HAP-1 (cell line): ENCODE measurements at regions not wholly inside any gene's neighbourhood (a gene's known extent, or its start where the extent isn't known, plus 50 kb on each side); places are given as distances from the start of the nearest gene placed in this dataset.
"Not testable (repeated sequence)": the region's sequence is repeated elsewhere in the genome, so short reads cannot be mapped to it uniquely, and the experiment has no call there.

Experiments
- DNase-seq, 2 experiments: peaks; one replicate each; pipeline ENCODE4 v3.0.0-alpha.2; 2016 to 2020; ENCODE audit warnings: low spot score in 2 of 2
- H3K27me3 ChIP-seq: fragments of 250-450 bp; sonication (Bioruptor Pico); 2 replicates; pipeline ENCODE4 v1.5.1; 2020; ENCODE audit warnings: low read depth, mild to moderate bottlenecking, moderate library complexity
- H3K36me3 ChIP-seq: fragments of 250-450 bp; sonication (Bioruptor Pico); replicated peaks from 2 replicates; pipeline ENCODE4 v1.5.1; 2020; ENCODE audit warnings: mild to moderate bottlenecking
- H3K4me1 ChIP-seq: fragments of 250-450 bp; sonication (Bioruptor Pico); 2 replicates; pipeline ENCODE4 v1.5.1; 2020; ENCODE audit warnings: mild to moderate bottlenecking
- H3K4me3 ChIP-seq: fragments of 250-450 bp; sonication (Bioruptor Pico); 2 replicates; pipeline ENCODE4 v1.5.1; 2020; ENCODE audit warnings: mild to moderate bottlenecking, moderate library complexity
- H3K9me3 ChIP-seq: fragments of 250-450 bp; sonication (Bioruptor Pico); 2 replicates; pipeline ENCODE4 v1.5.1; 2020; ENCODE audit warnings: mild to moderate bottlenecking, moderate library complexity
- in situ Hi-C: fragments of 300-500 bp; cut with MboI; formaldehyde crosslinking; loops from 3 replicates; pipeline ENCODE4 v1.14.3; 2020; ENCODE audit warnings: low sequenced_read_pairs, inconsistent platforms, mixed read lengths

GRCh38 chr9:73889023-73889422, 608.1 kb upstream of the RORB start:
- in situ Hi-C loops, result no loop called here
- Histone ChIP-seq H3K36me3 (no peaks in the 10 kb centered on the region), H3K27me3 (no peaks in the 10 kb centered on the region), H3K9me3 (no peaks in the 10 kb centered on the region), H3K4me1 (no peaks in the 10 kb centered on the region), H3K4me3 (no peak overlapping the region)
- DNase-seq, result no peak

GRCh38 chr9:73890685-73891277, 606.4 kb upstream of the RORB start:
- in situ Hi-C loops, result no loop called here
- Histone ChIP-seq H3K4me3 (no peak overlapping the region), H3K27me3 (no peaks in the 10 kb centered on the region), H3K9me3 (no peaks in the 10 kb centered on the region), H3K36me3 (no peaks in the 10 kb centered on the region), H3K4me1 (no peaks in the 10 kb centered on the region)
- no peak for DNase-seq

GRCh38 chr9:73892335-73892734, 604.8 kb upstream of the RORB start:
- in situ Hi-C loops, result no loop called here
- no peak for DNase-seq
- Histone ChIP-seq H3K36me3 (no peaks in the 10 kb centered on the region), H3K4me3 (no peak overlapping the region), H3K9me3 (no peaks in the 10 kb centered on the region), H3K27me3 (no peaks in the 10 kb centered on the region), H3K4me1 (no peaks in the 10 kb centered on the region)

- in situ Hi-C loops, result no loop called here
- no peak for DNase-seq
- H3K27me3 ChIP-seq, result no peaks in the 10 kb centered on the region
Observed at GRCh38 chr9:73893230-73893629, 603.9 kb upstream of the RORB start.

GRCh38 chr9:73896061-73896460, 601.1 kb upstream of the RORB start:
- no peaks in the 10 kb centered on the region for H3K36me3 ChIP-seq
- H3K27me3 ChIP-seq, result no peaks in the 10 kb centered on the region
- DNase-seq, result no peak
- H3K4me3 ChIP-seq, result no peak overlapping the region
- H3K9me3 ChIP-seq, result no peaks in the 10 kb centered on the region
- no peaks in the 10 kb centered on the region for H3K4me1 ChIP-seq
- in situ Hi-C loops, result no loop called here

More at GRCh38 chr9:73893230-73893629, 603.9 kb upstream of the RORB start:
- Histone ChIP-seq H3K4me3 (no peak overlapping the region), H3K4me1 (no peaks in the 10 kb centered on the region), H3K36me3 (no peaks in the 10 kb centered on the region), H3K9me3 (no peaks in the 10 kb centered on the region)

- Histone ChIP-seq H3K27me3 (no peaks in the 10 kb centered on the region), H3K4me3 (no peak overlapping the region), H3K4me1 (no peaks in the 10 kb centered on the region), H3K9me3 (no peaks in the 10 kb centered on the region), H3K36me3 (no peaks in the 10 kb centered on the region)
- DNase-seq, result no peak
- in situ Hi-C loops, result no loop called here
Observed at GRCh38 chr9:73906671-73907070, 590.5 kb upstream of the RORB start.

GRCh38 chr9:73911804-73912203, 585.3 kb upstream of the RORB start:
- no peaks in the 10 kb centered on the region for H3K36me3 ChIP-seq
- no peak for DNase-seq
- H3K27me3 ChIP-seq, result no peaks in the 10 kb centered on the region; the same call in 1 of the 2 replicates
- in situ Hi-C loops, result no loop called here
- no peaks in the 10 kb centered on the region for H3K9me3 ChIP-seq
- H3K4me1 ChIP-seq, result no peaks in the 10 kb centered on the region
- no peak overlapping the region for H3K4me3 ChIP-seq

- Histone ChIP-seq H3K9me3 (no peaks in the 10 kb centered on the region), H3K36me3 (no peaks in the 10 kb centered on the region), H3K4me3 (no peak overlapping the region), H3K4me1 (no peaks in the 10 kb centered on the region), H3K27me3 (no peaks in the 10 kb centered on the region; the same call in 1 of the 2 replicates)
- in situ Hi-C loops, result no loop called here
- no peak for DNase-seq
Observed at GRCh38 chr9:73916016-73916673, 581.0 kb upstream of the RORB start.

- no peak for DNase-seq
- H3K4me3 ChIP-seq, result no peak overlapping the region
- no peaks in the 10 kb centered on the region for H3K27me3 ChIP-seq
- no peaks in the 10 kb centered on the region for H3K36me3 ChIP-seq
- H3K4me1 ChIP-seq, result no peaks in the 10 kb centered on the region
- in situ Hi-C loops, result no loop called here
- no peaks in the 10 kb centered on the region for H3K9me3 ChIP-seq
Observed at GRCh38 chr9:73919712-73920111, 577.4 kb upstream of the RORB start.

- no peaks in the 10 kb centered on the region for H3K36me3 ChIP-seq
Observed at GRCh38 chr9:73923796-73924195, 573.3 kb upstream of the RORB start.

GRCh38 chr9:73951147-73951546, 546.0 kb upstream of the RORB start:
- Histone ChIP-seq H3K27me3 (no peaks in the 10 kb centered on the region), H3K9me3 (no peaks in the 10 kb centered on the region), H3K4me1 (no peaks in the 10 kb centered on the region), H3K4me3 (no peak overlapping the region), H3K36me3 (no peaks in the 10 kb centered on the region)
- in situ Hi-C loops, result no loop called here
- no peak for DNase-seq

More at GRCh38 chr9:73923796-73924195, 573.3 kb upstream of the RORB start:
- H3K4me1 ChIP-seq, result no peaks in the 10 kb centered on the region
- no peaks in the 10 kb centered on the region for H3K27me3 ChIP-seq
- no peak overlapping the region for H3K4me3 ChIP-seq
- H3K9me3 ChIP-seq, result no peaks in the 10 kb centered on the region
- in situ Hi-C loops, result no loop called here
- no peak for DNase-seq

- no peaks in the 10 kb centered on the region for H3K27me3 ChIP-seq
- DNase-seq, result no peak
- no peaks in the 10 kb centered on the region for H3K36me3 ChIP-seq
- H3K4me1 ChIP-seq, result no peaks in the 10 kb centered on the region
- no peak overlapping the region for H3K4me3 ChIP-seq
- H3K9me3 ChIP-seq, result no peaks in the 10 kb centered on the region
- in situ Hi-C loops, result no loop called here
Observed at GRCh38 chr9:73962792-73963191, 534.3 kb upstream of the RORB start.

GRCh38 chr9:73969936-73970335, 527.2 kb upstream of the RORB start:
- no peaks in the 10 kb centered on the region for H3K4me1 ChIP-seq
- H3K36me3 ChIP-seq, result no peaks in the 10 kb centered on the region
- H3K27me3 ChIP-seq, result no peaks in the 10 kb centered on the region
- no peak for DNase-seq
- no peaks in the 10 kb centered on the region for H3K9me3 ChIP-seq
- H3K4me3 ChIP-seq, result no peak overlapping the region
- in situ Hi-C loops, result no loop called here

GRCh38 chr9:73976424-73976823, 520.7 kb upstream of the RORB start:
- H3K4me3 ChIP-seq, H3K36me3 ChIP-seq, H3K4me1 ChIP-seq, H3K9me3 ChIP-seq, H3K27me3 ChIP-seq, DNase-seq, in situ Hi-C loops: not testable (repeated sequence)

GRCh38 chr9:73979894-73980264, 517.3 kb upstream of the RORB start:
- H3K9me3 ChIP-seq, result no peaks in the 10 kb centered on the region
- H3K4me1 ChIP-seq, result no peaks in the 10 kb centered on the region
- H3K36me3 ChIP-seq, result no peaks in the 10 kb centered on the region
- H3K27me3 ChIP-seq, result no peaks in the 10 kb centered on the region
- DNase-seq, result no peak
- in situ Hi-C loops, result no loop called here
- H3K4me3 ChIP-seq, result no peak overlapping the region
